SK-MEL-5 (cell line): ENCODE measurements at regions not wholly inside any gene's neighbourhood (a gene's known extent, or its start where the extent isn't known, plus 50 kb on each side); places are given as distances from the start of the nearest gene placed in this dataset.

Source experiments
- DNase-seq: peaks from one replicate; pipeline ENCODE4 v3.0.0-alpha.2; 2016; ENCODE audit warnings: low read depth, low spot score
- in situ Hi-C: cut with HindIII; loops from 2 replicates; pipeline ENCODE4 v1.10.0; 2016; ENCODE audit warnings: low sequenced_read_pairs, high pct_unique_total_duplicates, low pct_unique_long_range_greater_than_20kb

- in situ Hi-C loops, result no loop called here
- DNase-seq, result no peak
Observed at GRCh38 chrX:116226665-116227484, 56.3 kb downstream of the AGTR2 start.

GRCh38 chrX:116230130-116230898 lies 59.8 kb downstream of the AGTR2 start:
- DNase-seq, result no peak
- in situ Hi-C loops, result no loop called here

GRCh38 chrX:116232833-116233232 lies 62.3 kb downstream of the AGTR2 start:
- in situ Hi-C loops, result no loop called here
- no peak for DNase-seq

- DNase-seq, result no peak
- in situ Hi-C loops, result no loop called here
Observed at GRCh38 chrX:116236666-116237065, 66.1 kb downstream of the AGTR2 start.

DNA sequence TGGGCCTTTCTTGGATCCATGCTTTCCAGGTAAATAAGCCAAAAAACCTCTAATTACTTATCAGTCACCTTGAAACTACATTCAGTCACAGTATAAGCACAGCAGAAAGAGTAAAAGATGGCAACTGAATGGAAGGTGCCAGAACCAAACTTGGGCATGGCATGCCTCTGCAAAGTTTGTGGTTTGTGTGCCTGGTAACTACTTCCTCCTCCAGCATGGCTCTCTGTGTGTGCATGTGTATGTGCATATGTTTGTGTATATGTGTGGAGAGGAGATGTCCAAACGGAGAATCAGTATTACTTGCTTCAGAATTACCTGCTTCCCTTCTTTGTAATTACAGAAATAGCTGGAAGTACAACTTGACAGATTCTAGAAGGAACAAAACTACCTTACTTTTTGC lies 67.5 kb downstream of the AGTR2 start:
- no peak for DNase-seq
- in situ Hi-C loops, result no loop called here

DNA sequence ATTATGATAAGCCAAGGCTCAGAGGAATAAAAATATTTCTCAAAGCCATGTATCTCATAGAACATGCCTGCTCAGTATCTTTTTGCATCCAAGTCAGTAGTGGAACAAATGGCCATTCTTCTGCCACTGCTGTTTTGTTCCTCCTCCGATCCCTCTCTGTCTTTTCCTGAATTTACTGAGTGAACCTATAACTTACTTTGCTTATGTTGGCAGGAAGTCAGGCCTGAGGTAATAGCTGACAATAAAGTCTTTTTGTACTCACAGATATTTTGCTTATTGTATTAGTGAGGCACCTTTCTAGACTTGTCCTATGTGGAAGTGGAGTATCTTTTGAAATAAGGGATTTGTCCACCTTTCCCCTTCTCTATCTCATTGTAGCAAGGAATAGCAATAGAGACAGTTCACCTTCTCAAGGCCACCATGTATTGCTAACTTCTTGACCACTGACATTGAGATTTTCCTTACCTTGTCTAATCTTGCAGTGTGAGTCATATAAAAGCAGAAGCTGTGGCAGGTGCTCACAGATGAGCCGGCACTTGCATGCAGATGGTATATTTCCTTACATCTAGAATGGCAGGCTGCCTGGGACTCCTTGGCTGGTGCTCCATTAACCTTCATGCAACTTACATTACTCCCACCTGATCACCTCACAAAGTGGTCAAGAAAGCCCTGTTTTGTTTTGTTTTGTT lies 68.2 kb downstream of the AGTR2 start:
- DNase-seq, result no peak
- in situ Hi-C loops, result no loop called here

GRCh38 chrX:116239944-116240840 lies 69.6 kb downstream of the AGTR2 start:
- DNase-seq, result no peak
- in situ Hi-C loops, result no loop called here

- in situ Hi-C loops, result no loop called here
- DNase-seq, result no peak
Observed at GRCh38 chrX:116241001-116241400, 70.5 kb downstream of the AGTR2 start.

DNA sequence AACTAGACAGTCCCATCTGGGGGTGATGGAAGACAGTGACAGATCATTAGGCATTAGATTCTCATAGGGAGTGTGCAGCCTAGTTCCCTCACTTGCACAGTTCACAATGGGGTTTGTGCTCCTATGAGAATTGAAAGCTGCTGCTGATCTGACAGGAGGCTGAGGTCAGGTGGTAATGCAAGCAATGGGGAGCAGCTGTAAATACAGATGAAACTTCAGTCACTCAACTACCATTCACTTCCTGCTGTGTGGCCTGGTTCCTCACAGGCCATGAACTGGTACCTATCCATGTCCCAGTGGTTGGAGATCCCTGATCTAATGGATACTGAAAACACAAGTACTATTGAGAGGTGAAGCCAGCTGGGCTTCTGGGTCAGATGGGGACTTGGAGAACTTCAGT lies 72.5 kb downstream of the AGTR2 start:
- no peak for DNase-seq
- in situ Hi-C loops, result no loop called here

GRCh38 chrX:116246261-116246660 lies 75.7 kb downstream of the AGTR2 start:
- no peak for DNase-seq
- in situ Hi-C loops, result no loop called here

DNA sequence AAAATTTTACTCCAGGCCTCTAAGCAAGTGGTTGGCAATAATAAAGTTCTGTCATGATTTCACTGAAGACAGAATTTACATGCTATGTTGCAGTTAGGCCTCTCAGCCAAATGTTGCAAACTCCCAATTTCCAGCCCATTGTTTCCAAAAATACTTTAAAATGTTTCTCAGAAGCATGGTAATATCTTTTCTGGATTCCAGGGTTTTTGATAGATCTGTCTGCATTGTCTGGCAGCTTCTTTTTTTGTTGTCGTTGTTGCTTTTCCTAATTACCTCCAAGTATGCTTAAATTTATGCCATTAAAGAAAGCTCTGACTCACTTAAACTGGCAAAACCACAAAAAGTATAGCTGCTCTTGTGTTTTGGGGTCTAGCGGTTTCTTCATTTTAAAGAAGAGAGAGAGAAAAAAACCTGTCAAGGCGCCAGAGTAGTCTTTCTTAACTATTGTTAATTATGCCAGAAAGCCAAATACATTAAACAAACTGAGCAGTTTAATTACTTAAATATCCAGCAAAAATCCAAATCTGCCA lies 97.0 kb downstream of the AGTR2 start:
- DNase-seq, result no peak
- in situ Hi-C loops, result no loop called here

- in situ Hi-C loops, result no loop called here
- DNase-seq, result peak; percentile 38
Observed at GRCh38 chrX:116272322-116272721, 101.8 kb downstream of the AGTR2 start.

GRCh38 chrX:116272861-116273260 lies 102.3 kb downstream of the AGTR2 start:
- in situ Hi-C loops, result no loop called here
- DNase-seq, result no peak

- in situ Hi-C loops, result no loop called here
- no peak for DNase-seq
Observed at GRCh38 chrX:116276261-116276660, 105.7 kb downstream of the AGTR2 start.

GRCh38 chrX:116277351-116278225 lies 107.0 kb downstream of the AGTR2 start:
- in situ Hi-C loops, result no loop called here
- DNase-seq, result no peak

DNA sequence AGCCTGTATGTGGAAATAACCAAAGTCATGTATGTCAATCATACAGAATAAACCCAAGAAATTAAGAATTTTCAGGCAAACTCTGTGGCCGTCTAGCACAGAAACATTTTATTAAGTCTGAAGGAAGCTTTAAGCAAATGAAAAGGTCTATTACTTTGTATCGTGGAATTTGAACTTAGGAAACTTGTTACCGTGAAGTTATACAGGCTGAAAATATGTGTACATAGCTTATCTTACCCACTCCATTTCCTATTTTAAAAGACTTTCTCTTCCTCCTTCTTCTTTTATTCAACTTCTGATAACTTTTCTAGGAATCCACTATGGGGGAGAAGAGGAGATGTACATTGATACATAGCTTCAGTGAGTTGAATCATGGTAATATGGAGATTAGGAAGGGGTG lies 108.3 kb downstream of the AGTR2 start:
- in situ Hi-C loops, result no loop called here
- no peak for DNase-seq
